ENCODE measurements at regions not wholly inside any gene's neighbourhood (a gene's known extent, or its start where the extent isn't known, plus 50 kb on each side); places are given as distances from the start of the nearest gene placed in this dataset.

- WGBS = 77% methylated on average over 6 of the region's 6 CpGs
- DNase-seq (ENCODE audit: low spot score) = no peak
- H3K4me3 ChIP-seq (ENCODE audit: low read depth in 1 of 3, low read length in 3 of 3) = no peak overlapping the region
- H3K36me3 ChIP-seq (ENCODE audit: control insufficient read depth in 4 of 4, insufficient read depth in 3 of 4, low read depth in 1 of 4, low read length in 3 of 4) = no peaks in the 10 kb centered on the region
- no peaks in the 10 kb centered on the region for H3K4me1 ChIP-seq (ENCODE audit: control insufficient read depth in 4 of 4, insufficient read depth in 4 of 4, low read length in 3 of 4)
- no peaks in the 10 kb centered on the region for H3K9me3 ChIP-seq (ENCODE audit: control insufficient read depth in 4 of 4, low read length in 3 of 4)
- H3K27ac ChIP-seq (ENCODE audit: low read depth in 1 of 2, low read length in 2 of 2) = no peak overlapping the region
- no peak for TF ChIP-seq JUND (IDR thresholded peaks at IDR 0.05)
- TF ChIP-seq ATF3 (IDR thresholded peaks at IDR 0.05) = no peak
- no peak for TF ChIP-seq SP1 (IDR thresholded peaks at IDR 0.05)
- TF ChIP-seq GABPA (IDR thresholded peaks at IDR 0.05 in 1 of 2, conservative IDR thresholded peaks at IDR 0.05 in 1 of 2) = no peak
- no peak for TF ChIP-seq REST (IDR thresholded peaks at IDR 0.05)
- TF ChIP-seq HNF4A (conservative IDR thresholded peaks at IDR 0.05) = no peak
- TF ChIP-seq NR2F2 (IDR thresholded peaks at IDR 0.05) = no peak
- TF ChIP-seq FOXA2 (IDR thresholded peaks at IDR 0.05) = no peak
- no peak for TF ChIP-seq RAD21 (IDR thresholded peaks at IDR 0.05)
- no peak for TF ChIP-seq RXRA (IDR thresholded peaks at IDR 0.05)
- no peaks in the 10 kb centered on the region for H3K27me3 ChIP-seq (ENCODE audit: control insufficient read depth in 4 of 4, insufficient read depth in 4 of 4, low read length in 3 of 4)
- no peak overlapping the region for H3K9ac ChIP-seq (ENCODE audit: low read depth in 1 of 2, low read length in 2 of 2)
These were observed 343.6 kb downstream of the ACTR3B start for GRCh38 chr7:153103202-153103601.

GRCh38 chr7:153107826-153108225 lies 348.3 kb downstream of the ACTR3B start:
- no peak for DNase-seq (ENCODE audit: low spot score)
- Histone ChIP-seq H3K27me3 (ENCODE audit: control insufficient read depth in 4 of 4, insufficient read depth in 4 of 4, low read length in 3 of 4) (no peaks in the 10 kb centered on the region), H3K9ac (ENCODE audit: low read depth in 1 of 2, low read length in 2 of 2) (no peak overlapping the region), H3K4me3 (ENCODE audit: low read depth in 1 of 3, low read length in 3 of 3) (no peak overlapping the region), H3K27ac (ENCODE audit: low read depth in 1 of 2, low read length in 2 of 2) (no peak overlapping the region), H3K9me3 (ENCODE audit: control insufficient read depth in 4 of 4, low read length in 3 of 4) (peaks cover 0 to 2% (median 0%) of the 10 kb centered on the region in 4 donors), H3K4me1 (ENCODE audit: control insufficient read depth in 4 of 4, insufficient read depth in 4 of 4, low read length in 3 of 4) (no peaks in the 10 kb centered on the region), H3K36me3 (ENCODE audit: control insufficient read depth in 4 of 4, insufficient read depth in 3 of 4, low read depth in 1 of 4, low read length in 3 of 4) (no peaks in the 10 kb centered on the region)
- no peak for TF ChIP-seq HNF4G (IDR thresholded peaks at IDR 0.05)
- no peak for TF ChIP-seq CTCF (IDR thresholded peaks at IDR 0.05; ENCODE audit: low read depth, low read length, missing input control)
- TF ChIP-seq JUND (IDR thresholded peaks at IDR 0.05) = no peak
- no peak for TF ChIP-seq SP1 (IDR thresholded peaks at IDR 0.05)
- no peak for TF ChIP-seq GABPA (IDR thresholded peaks at IDR 0.05 in 1 of 2, conservative IDR thresholded peaks at IDR 0.05 in 1 of 2)
- 66% methylated on average over 5 of the region's 5 CpGs for WGBS

- whole genome bisulfite sequencing = 91% methylated on average over 8 of the region's 8 CpGs
These were observed 350.0 kb downstream of the ACTR3B start for GRCh38 chr7:153109566-153109965.

More at GRCh38 chr7:153109566-153109965, 350.0 kb downstream of the ACTR3B start:
- Histone ChIP-seq H3K27me3 (ENCODE audit: control insufficient read depth in 4 of 4, insufficient read depth in 4 of 4, low read length in 3 of 4) (no peaks in the 10 kb centered on the region), H3K4me3 (ENCODE audit: low read depth in 1 of 3, low read length in 3 of 3) (no peak overlapping the region), H3K27ac (ENCODE audit: low read depth in 1 of 2, low read length in 2 of 2) (no peak overlapping the region), H3K4me1 (ENCODE audit: control insufficient read depth in 4 of 4, insufficient read depth in 4 of 4, low read length in 3 of 4) (no peaks in the 10 kb centered on the region), H3K9ac (ENCODE audit: low read depth in 1 of 2, low read length in 2 of 2) (no peak overlapping the region), H3K36me3 (ENCODE audit: control insufficient read depth in 4 of 4, insufficient read depth in 3 of 4, low read depth in 1 of 4, low read length in 3 of 4) (no peaks in the 10 kb centered on the region), H3K9me3 (ENCODE audit: control insufficient read depth in 4 of 4, low read length in 3 of 4) (peaks cover 0 to 2% (median under 1%) of the 10 kb centered on the region in 4 donors)
- no peak for DNase-seq (ENCODE audit: low spot score)
- TF ChIP-seq HNF4A (conservative IDR thresholded peaks at IDR 0.05) (no peak), GABPA (IDR thresholded peaks at IDR 0.05 in 1 of 2, conservative IDR thresholded peaks at IDR 0.05 in 1 of 2) (no peak), HNF4G (IDR thresholded peaks at IDR 0.05) (no peak)

Data from liver (tissue), 8 donors.